BLaER1 treated with 17β-estradiol and CSF1 and Interleukin-3, amounts not matched to agents 10 nM and 100 nM (cell line): ENCODE measurements at regions not wholly inside any gene's neighbourhood (a gene's known extent, or its start where the extent isn't known, plus 50 kb on each side); places are given as distances from the start of the nearest gene placed in this dataset.

Source experiments
- H3K27ac ChIP-seq, 11 experiments: shearing (Covaris generic); formaldehyde crosslinking; 2 replicates each; pipeline ENCODE4 v1.8.1; 2022
- H3K27me3 ChIP-seq, 11 experiments: shearing (Covaris generic); formaldehyde crosslinking; 2 replicates each; pipeline ENCODE4 v1.8.1; 2022
- H3K36me3 ChIP-seq, 11 experiments: shearing (Covaris generic); formaldehyde crosslinking; 2 replicates each; pipeline ENCODE4 v1.8.1; 2022
- H3K4me1 ChIP-seq, 10 experiments: shearing (Covaris generic); formaldehyde crosslinking; 2 replicates each; pipeline ENCODE4 v1.8.1; 2022
- H3K4me2 ChIP-seq, 11 experiments: shearing (Covaris generic); formaldehyde crosslinking; 2 replicates each; pipeline ENCODE4 v1.8.1; 2022
- H3K4me3 ChIP-seq, 10 experiments: shearing (Covaris generic); formaldehyde crosslinking; 2 replicates each; pipeline ENCODE4 v1.8.1; 2022
- H3K9ac ChIP-seq, 11 experiments: shearing (Covaris generic); formaldehyde crosslinking; 2 replicates each; pipeline ENCODE4 v1.8.1; 2022
- H3K9me3 ChIP-seq, 11 experiments: shearing (Covaris generic); formaldehyde crosslinking; replicated peaks in 1 of 11; 2 replicates each; pipeline ENCODE4 v1.8.1; 2022
- H4K20me1 ChIP-seq, 11 experiments: shearing (Covaris generic); formaldehyde crosslinking; 2 replicates each; pipeline ENCODE4 v1.8.1; 2022
- Cebpa-rat ChIP-seq, 11 experiments: shearing (Covaris generic); IDR thresholded peaks; 2 replicates each; pipeline ENCODE4 v1.8.1; 2022

- H3K36me3 ChIP-seq: no peaks in the 10 kb centered on the region
- H4K20me1 ChIP-seq: peaks cover 0 to 5% (median 0%) of the 10 kb centered on the region in 11 experiments; a peak in 2 of 22 replicates
- H3K9ac ChIP-seq: no peak overlapping the region
- H3K27ac ChIP-seq: no peak overlapping the region
- peaks cover 6 to 72% (median 32%) of the 10 kb centered on the region in 10 experiments; a peak in 18 of 20 replicates for H3K4me1 ChIP-seq
- peaks cover 0 to 11% (median 0%) of the 10 kb centered on the region in 11 experiments; a peak in 8 of 22 replicates for H3K27me3 ChIP-seq
- no peak for TF ChIP-seq Cebpa-rat (IDR thresholded peaks at IDR 0.05)
- H3K4me3 ChIP-seq: no peak overlapping the region
- 0 out of 22 replicates have a peak overlapping the region, but pooled peaks of 1 of the 11 experiments have one; percentile 5 for H3K4me2 ChIP-seq
- peaks cover 0 to under 1% (median 0%) of the 10 kb centered on the region in 11 experiments; a peak in 1 of 22 replicates for H3K9me3 ChIP-seq
Measured at GRCh38 chr18:79598633-79599175, 80.9 kb upstream of the CTDP1 start.

- Histone ChIP-seq H3K4me1 (peaks cover 7 to 80% (median 39%) of the 10 kb centered on the region in 10 experiments; a peak in 18 of 20 replicates), H3K4me3 (no peak overlapping the region), H3K27me3 (peaks cover 0 to 17% (median 0%) of the 10 kb centered on the region in 11 experiments; a peak in 7 of 22 replicates), H3K36me3 (no peaks in the 10 kb centered on the region), H3K27ac (no peak overlapping the region), H3K9ac (no peak overlapping the region), H4K20me1 (peaks cover 0 to 6% (median 0%) of the 10 kb centered on the region in 11 experiments; a peak in 3 of 22 replicates), H3K9me3 (no peaks in the 10 kb centered on the region), H3K4me2 (peak overlapping the region in 5 of 11 experiments; percentile 29 to 49 (median 36); a peak in 5 of 22 replicates)
- TF ChIP-seq Cebpa-rat (IDR thresholded peaks at IDR 0.05): no peak
Measured at GRCh38 chr18:79599441-79599931, 80.1 kb upstream of the CTDP1 start.

- Histone ChIP-seq H4K20me1 (peaks cover 0 to 6% (median 0%) of the 10 kb centered on the region in 11 experiments; a peak in 3 of 22 replicates), H3K9me3 (no peaks in the 10 kb centered on the region), H3K4me1 (peaks cover 7 to 80% (median 40%) of the 10 kb centered on the region in 10 experiments; a peak in 18 of 20 replicates), H3K4me2 (peak overlapping the region in 5 of 11 experiments; percentile 29 to 49 (median 36); a peak in 9 of 22 replicates), H3K9ac (no peak overlapping the region), H3K27ac (no peak overlapping the region), H3K4me3 (no peak overlapping the region), H3K36me3 (no peaks in the 10 kb centered on the region), H3K27me3 (peaks cover 0 to 17% (median 0%) of the 10 kb centered on the region in 11 experiments; a peak in 7 of 22 replicates)
- no peak for TF ChIP-seq Cebpa-rat (IDR thresholded peaks at IDR 0.05)
Measured at GRCh38 chr18:79600141-79600540, 79.5 kb upstream of the CTDP1 start.

- no peaks in the 10 kb centered on the region for H3K36me3 ChIP-seq
- TF ChIP-seq Cebpa-rat (IDR thresholded peaks at IDR 0.05): no peak
- peaks cover 0 to 6% (median 0%) of the 10 kb centered on the region in 11 experiments; a peak in 3 of 22 replicates for H4K20me1 ChIP-seq
- no peak overlapping the region for H3K9ac ChIP-seq
- no peak overlapping the region for H3K27ac ChIP-seq
- no peaks in the 10 kb centered on the region for H3K9me3 ChIP-seq
- H3K27me3 ChIP-seq: peaks cover 0 to 17% (median 0%) of the 10 kb centered on the region in 11 experiments; a peak in 7 of 22 replicates
- peaks cover 7 to 79% (median 40%) of the 10 kb centered on the region in 10 experiments; a peak in 18 of 20 replicates for H3K4me1 ChIP-seq
- peak overlapping the region in 4 of 11 experiments; percentile 36 to 57 (median 46); a peak in 8 of 22 replicates for H3K4me2 ChIP-seq
- no peak overlapping the region for H3K4me3 ChIP-seq
Measured at GRCh38 chr18:79600596-79600995, 79.0 kb upstream of the CTDP1 start.

- Histone ChIP-seq H3K4me2 (peak overlapping the region in 6 of 11 experiments; percentile 18 to 91 (median 50); a peak in 10 of 22 replicates), H3K36me3 (no peaks in the 10 kb centered on the region), H3K9me3 (no peaks in the 10 kb centered on the region), H3K27me3 (peaks cover 0 to 17% (median 0%) of the 10 kb centered on the region in 11 experiments; a peak in 7 of 22 replicates), H3K4me3 (no peak overlapping the region), H3K9ac (no peak overlapping the region), H3K4me1 (peaks cover 7 to 78% (median 39%) of the 10 kb centered on the region in 10 experiments; a peak in 18 of 20 replicates), H4K20me1 (peaks cover 0 to 6% (median 0%) of the 10 kb centered on the region in 11 experiments; a peak in 3 of 22 replicates), H3K27ac (no peak overlapping the region)
- no peak for TF ChIP-seq Cebpa-rat (IDR thresholded peaks at IDR 0.05)
Measured at GRCh38 chr18:79601234-79601633, 78.4 kb upstream of the CTDP1 start.

DNA sequence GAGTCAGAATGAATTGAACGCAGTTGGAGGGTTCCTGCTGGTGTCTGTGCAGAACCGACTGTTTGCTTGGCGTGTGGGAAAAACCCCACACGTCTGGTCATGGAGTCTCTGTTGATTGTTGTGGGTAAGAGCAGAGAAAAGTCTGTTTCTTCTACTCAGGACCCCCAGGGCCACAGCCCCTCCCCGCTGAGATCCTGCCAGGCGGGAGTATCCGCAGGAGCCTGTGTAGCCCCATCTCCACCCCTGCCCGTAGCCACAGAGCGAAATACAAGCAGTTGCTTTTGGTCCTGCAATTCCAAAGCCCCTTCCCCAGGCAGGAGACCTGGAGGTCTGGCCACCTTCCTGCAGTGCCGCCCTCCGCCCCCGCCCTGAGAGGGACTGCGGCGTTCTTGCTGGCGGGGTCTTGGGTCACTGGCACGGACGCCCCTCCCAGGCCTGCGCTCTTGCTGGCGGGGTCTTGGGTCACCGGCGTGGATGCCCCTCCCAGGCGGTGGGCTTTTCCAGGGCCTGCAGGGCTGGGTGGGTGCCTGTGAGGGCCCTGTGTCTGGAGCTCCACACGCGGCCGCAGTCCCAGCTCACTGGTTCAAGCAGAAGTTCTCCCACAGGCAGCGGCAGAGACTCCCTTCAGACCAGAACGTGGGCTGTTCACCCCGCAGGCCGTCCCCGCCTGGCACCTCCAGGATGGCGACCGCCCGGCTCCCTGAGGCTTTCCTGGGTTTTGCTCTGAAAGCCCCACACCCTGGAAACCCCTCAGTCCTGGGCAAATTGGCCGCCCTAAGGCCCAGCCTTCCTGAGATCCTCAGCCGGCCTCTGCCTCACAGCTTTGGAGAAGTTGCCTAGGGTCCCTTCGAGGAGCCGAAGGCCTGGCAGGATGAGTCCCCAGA, 76.0 kb upstream of the CTDP1 start:
- peaks cover 0 to 6% (median 0%) of the 10 kb centered on the region in 11 experiments; a peak in 4 of 22 replicates for H4K20me1 ChIP-seq
- H3K4me3 ChIP-seq: 0 out of 20 replicates have a peak overlapping the region, but pooled peaks of 1 of the 10 experiments have one; percentile 5
- H3K4me2 ChIP-seq: peak overlapping the region; percentile 16 to 91 (median 73); a peak in 20 of 22 replicates
- no peaks in the 10 kb centered on the region for H3K9me3 ChIP-seq
- H3K4me1 ChIP-seq: peaks cover 6 to 76% (median 37%) of the 10 kb centered on the region in 10 experiments; a peak in 18 of 20 replicates
- H3K9ac ChIP-seq: peak overlapping the region in 3 of 11 experiments; percentile 17 to 41 (median 27); a peak in 1 of 22 replicates
- H3K36me3 ChIP-seq: no peaks in the 10 kb centered on the region
- H3K27me3 ChIP-seq: peaks cover 0 to 16% (median 0%) of the 10 kb centered on the region in 11 experiments; a peak in 7 of 22 replicates
- TF ChIP-seq Cebpa-rat (IDR thresholded peaks at IDR 0.05): no peak
- H3K27ac ChIP-seq: no peak overlapping the region

DNA sequence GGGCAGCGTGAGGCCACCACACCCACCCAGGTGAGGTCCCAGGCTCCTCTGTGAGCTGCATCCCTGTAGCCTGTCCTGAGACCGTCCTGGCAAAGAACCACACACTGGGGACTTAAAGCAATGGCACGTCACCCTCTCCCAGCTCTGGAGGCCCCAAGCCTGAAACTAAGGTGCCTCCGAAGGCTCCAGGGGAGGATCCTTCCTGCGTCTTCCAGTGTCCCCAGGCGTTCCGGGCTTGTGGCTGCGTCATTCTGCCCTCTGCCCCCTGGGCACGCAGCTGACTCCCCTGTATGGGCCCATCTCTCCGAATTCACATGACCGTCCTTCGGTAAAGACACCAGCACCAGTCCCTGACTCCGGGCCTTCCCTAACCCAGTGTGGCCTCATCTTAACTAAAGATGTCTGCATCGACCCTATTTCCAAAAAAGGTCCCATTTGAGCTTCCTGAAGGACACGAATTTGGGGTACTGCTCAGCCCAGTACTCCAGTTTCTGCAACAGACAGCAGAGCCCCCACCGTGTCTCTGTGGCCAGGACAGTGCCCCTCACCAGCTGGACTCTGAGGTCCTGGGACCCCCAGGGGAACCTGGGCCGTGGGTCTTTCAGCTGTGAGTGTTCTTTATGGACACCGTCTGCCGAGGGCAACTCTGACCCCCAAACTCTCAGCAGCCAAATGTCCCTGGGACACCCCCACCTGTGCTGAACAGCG, 75.2 kb upstream of the CTDP1 start:
- H4K20me1 ChIP-seq: peaks cover 0 to 6% (median 0%) of the 10 kb centered on the region in 11 experiments; a peak in 4 of 22 replicates
- H3K9me3 ChIP-seq: no peaks in the 10 kb centered on the region
- H3K4me1 ChIP-seq: peaks cover 6 to 79% (median 42%) of the 10 kb centered on the region in 10 experiments; a peak in 18 of 20 replicates
- H3K4me3 ChIP-seq: no peak overlapping the region
- TF ChIP-seq Cebpa-rat (IDR thresholded peaks at IDR 0.05): no peak
- no peak overlapping the region for H3K27ac ChIP-seq
- H3K4me2 ChIP-seq: peak overlapping the region in 9 of 11 experiments; percentile 51 to 91 (median 75); a peak in 18 of 22 replicates
- H3K36me3 ChIP-seq: no peaks in the 10 kb centered on the region
- peaks cover 0 to 15% (median 0%) of the 10 kb centered on the region in 11 experiments; a peak in 7 of 22 replicates for H3K27me3 ChIP-seq
- peak overlapping the region in 2 of 11 experiments; percentile 27 to 41; a peak in 1 of 22 replicates for H3K9ac ChIP-seq
